Osteocyte (in vitro differentiated cells): ENCODE measurements at regions not wholly inside any gene's neighbourhood (a gene's known extent, or its start where the extent isn't known, plus 50 kb on each side); places are given as distances from the start of the nearest gene placed in this dataset.

Source experiments
- DNase-seq: peaks from one replicate; pipeline ENCODE4 v3.0.0; 2021; ENCODE audit warnings: mixed read lengths; ENCODE audit not compliant: unreplicated experiment; ENCODE audit errors: extremely low spot score
- H3K27ac Mint-ChIP-seq: one replicate; pipeline ENCODE4 v1.8.0; 2021; ENCODE audit warnings: mild to moderate bottlenecking, mixed read lengths; ENCODE audit not compliant: unreplicated experiment
- H3K27me3 Mint-ChIP-seq: one replicate; pipeline ENCODE4 v1.8.0; 2021; ENCODE audit warnings: mixed read lengths; ENCODE audit not compliant: unreplicated experiment
- H3K36me3 Mint-ChIP-seq: one replicate; pipeline ENCODE4 v1.8.0; 2021; ENCODE audit warnings: mixed read lengths; ENCODE audit not compliant: unreplicated experiment
- H3K4me1 Mint-ChIP-seq: one replicate; pipeline ENCODE4 v1.8.0; 2021; ENCODE audit warnings: mixed read lengths; ENCODE audit not compliant: unreplicated experiment
- H3K4me3 Mint-ChIP-seq: one replicate; pipeline ENCODE4 v1.8.0; 2021; ENCODE audit warnings: mild to moderate bottlenecking, moderate library complexity, mixed read lengths; ENCODE audit not compliant: unreplicated experiment
- H3K9me3 Mint-ChIP-seq: one replicate; pipeline ENCODE4 v1.8.0; 2021; ENCODE audit warnings: mixed read lengths; ENCODE audit not compliant: unreplicated experiment
- TF ChIP-seq, protein P1 (sequence below): fragments of 200-600 bp; sonication (generic); IDR thresholded peaks from 2 replicates; pipeline ENCODE4 v1.5.0; 2021; ENCODE audit warnings: antibody characterized with exemption, mild to moderate bottlenecking, moderate library complexity

DNA sequence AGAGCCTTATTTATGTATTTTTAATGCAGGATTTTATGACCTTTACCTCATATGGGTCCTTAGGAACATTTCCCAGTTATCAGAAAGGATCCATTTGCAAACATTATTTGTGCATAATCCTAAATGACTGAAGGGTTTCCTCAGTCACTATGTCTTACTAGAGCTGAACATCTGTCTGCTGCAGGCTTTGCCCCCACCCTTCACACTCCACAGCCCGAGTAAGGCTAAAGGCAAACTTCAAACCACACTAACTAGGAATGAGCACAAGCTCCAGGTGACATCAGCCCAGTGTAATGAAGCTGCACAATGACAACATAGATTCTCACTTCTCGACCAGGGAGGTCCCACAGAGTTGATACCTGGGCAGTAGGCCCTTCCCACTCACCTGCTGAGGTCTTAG, 491.3 kb upstream of the MKI67 start:
- Mint-ChIP-seq H3K27ac (no peak overlapping the region), H3K9me3 (peaks cover 24% of the 10 kb centered on the region), H3K4me1 (no peaks in the 10 kb centered on the region), H3K27me3 (no peaks in the 10 kb centered on the region), H3K36me3 (no peaks in the 10 kb centered on the region), H3K4me3 (no peak overlapping the region)
- DNase-seq: no peak
- TF ChIP-seq, protein P1, sequence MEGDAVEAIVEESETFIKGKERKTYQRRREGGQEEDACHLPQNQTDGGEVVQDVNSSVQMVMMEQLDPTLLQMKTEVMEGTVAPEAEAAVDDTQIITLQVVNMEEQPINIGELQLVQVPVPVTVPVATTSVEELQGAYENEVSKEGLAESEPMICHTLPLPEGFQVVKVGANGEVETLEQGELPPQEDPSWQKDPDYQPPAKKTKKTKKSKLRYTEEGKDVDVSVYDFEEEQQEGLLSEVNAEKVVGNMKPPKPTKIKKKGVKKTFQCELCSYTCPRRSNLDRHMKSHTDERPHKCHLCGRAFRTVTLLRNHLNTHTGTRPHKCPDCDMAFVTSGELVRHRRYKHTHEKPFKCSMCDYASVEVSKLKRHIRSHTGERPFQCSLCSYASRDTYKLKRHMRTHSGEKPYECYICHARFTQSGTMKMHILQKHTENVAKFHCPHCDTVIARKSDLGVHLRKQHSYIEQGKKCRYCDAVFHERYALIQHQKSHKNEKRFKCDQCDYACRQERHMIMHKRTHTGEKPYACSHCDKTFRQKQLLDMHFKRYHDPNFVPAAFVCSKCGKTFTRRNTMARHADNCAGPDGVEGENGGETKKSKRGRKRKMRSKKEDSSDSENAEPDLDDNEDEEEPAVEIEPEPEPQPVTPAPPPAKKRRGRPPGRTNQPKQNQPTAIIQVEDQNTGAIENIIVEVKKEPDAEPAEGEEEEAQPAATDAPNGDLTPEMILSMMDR: no peak

DNA sequence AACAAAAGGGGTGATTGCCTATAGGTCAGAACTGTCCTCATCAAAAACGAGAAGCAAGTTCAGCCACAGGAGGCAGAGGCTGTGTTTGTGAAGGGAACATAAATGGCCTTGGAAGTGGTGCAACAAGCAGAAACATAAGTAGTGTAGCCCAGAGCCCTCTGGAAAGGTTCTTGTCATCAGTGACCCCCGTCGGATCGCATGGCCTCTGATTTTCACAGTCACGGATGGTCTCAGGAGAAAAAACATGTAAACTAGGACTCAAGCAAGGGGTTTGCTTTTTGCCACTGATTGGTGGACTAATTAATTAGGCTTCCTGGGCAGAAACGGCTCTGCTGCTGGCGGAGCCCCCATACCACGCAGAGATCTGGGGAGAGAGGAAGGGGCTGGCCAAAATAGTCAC, 496.5 kb upstream of the MKI67 start:
- H3K36me3 Mint-ChIP-seq: no peaks in the 10 kb centered on the region
- no peaks in the 10 kb centered on the region for H3K27me3 Mint-ChIP-seq
- DNase-seq: peak; percentile 34
- no peaks in the 10 kb centered on the region for H3K4me1 Mint-ChIP-seq
- no peak overlapping the region for H3K27ac Mint-ChIP-seq
- TF ChIP-seq, protein P1: no peak
- peaks cover 44% of the 10 kb centered on the region for H3K9me3 Mint-ChIP-seq
- no peak overlapping the region for H3K4me3 Mint-ChIP-seq

DNA sequence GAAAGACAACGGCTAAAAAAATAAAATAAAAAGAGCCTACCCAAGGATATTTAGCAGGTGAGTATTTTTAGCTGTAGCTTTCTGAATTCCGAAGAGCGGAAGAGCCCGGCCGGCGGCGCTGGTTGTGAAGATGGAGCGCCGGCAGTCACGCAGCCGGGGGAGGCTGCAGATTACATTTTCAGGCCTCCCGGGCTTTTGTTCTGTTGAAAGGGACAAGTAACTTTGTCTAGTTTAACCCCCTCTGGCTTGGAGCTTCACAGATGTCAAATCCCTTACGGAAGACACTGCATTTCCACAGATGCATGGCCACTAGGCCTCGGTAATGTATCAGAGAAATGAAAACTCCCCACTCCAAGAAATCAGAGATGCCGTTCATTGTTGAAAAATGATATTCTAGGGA, 497.6 kb upstream of the MKI67 start:
- no peak for DNase-seq
- Mint-ChIP-seq H3K36me3 (no peaks in the 10 kb centered on the region), H3K27ac (no peak overlapping the region), H3K4me3 (no peak overlapping the region), H3K27me3 (no peaks in the 10 kb centered on the region), H3K9me3 (peaks cover 40% of the 10 kb centered on the region), H3K4me1 (no peaks in the 10 kb centered on the region)
- TF ChIP-seq, protein P1: no peak

DNA sequence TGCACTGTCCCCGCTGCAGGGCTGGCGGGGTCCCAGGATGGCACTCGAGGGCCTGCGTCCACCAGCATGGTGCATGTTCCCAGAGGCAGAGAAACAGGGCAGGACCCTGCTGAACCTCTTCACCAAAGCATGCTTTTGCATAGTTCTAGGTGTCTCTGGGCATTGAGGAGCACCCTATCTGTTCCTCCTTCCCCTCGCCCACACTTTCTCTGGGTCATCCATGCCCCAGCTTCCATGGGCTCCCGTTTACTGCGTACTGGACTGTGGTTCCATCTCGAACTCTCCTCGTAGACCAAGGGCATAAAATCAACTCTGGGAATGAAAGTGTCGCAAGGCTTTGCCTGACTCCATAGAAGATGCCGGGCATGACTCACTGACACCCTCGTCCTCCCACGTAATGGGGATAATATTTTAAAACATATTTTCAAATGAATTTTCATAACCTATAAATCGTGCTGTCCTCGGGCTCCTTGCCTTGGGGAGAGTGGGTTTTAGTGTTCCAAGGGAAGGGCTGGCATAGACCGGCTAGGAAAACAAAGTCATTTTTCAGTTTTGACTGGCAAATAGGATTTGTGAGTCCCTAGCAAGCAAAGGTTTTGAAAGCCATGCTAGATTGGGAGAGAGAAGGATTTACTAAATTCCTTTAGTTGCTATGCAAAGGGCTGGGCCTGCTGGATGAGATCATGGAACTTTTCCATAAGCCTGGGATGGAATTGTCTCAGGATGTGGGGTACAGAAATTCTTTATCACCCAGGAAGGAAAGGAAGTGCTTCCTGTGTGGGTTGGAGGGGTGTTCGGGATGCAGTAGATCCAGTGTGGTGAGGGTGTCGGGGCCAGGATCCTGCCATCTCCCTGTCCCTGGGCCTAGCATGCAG, 498.7 kb upstream of the MKI67 start:
- no peaks in the 10 kb centered on the region for H3K36me3 Mint-ChIP-seq
- H3K27ac Mint-ChIP-seq: no peak overlapping the region
- no peak for DNase-seq
- TF ChIP-seq, protein P1: no peak
- H3K4me1 Mint-ChIP-seq: no peaks in the 10 kb centered on the region
- H3K27me3 Mint-ChIP-seq: no peaks in the 10 kb centered on the region
- peaks cover 31% of the 10 kb centered on the region for H3K9me3 Mint-ChIP-seq
- H3K4me3 Mint-ChIP-seq: no peak overlapping the region

DNA sequence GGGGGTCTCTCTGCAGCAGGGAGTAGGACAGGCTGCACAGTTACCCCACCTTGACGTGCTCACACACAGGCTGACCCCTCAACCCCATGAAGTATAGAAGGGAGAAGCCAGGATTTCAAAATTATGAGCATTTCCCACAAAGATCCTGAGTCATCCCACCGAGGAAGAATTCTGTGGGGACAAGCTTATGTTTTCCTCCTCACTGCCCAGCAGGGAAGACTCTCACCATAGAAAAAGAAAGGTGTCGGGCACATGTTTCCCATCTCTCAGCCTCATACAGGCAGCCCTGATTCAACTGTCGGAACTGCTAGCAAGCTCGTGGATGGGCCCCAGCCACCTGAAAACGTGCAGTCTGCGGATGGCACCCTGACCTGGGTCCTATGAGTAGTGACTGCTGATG, 499.7 kb upstream of the MKI67 start:
- no peak for DNase-seq
- Mint-ChIP-seq H3K36me3 (no peaks in the 10 kb centered on the region), H3K9me3 (peaks cover 31% of the 10 kb centered on the region), H3K27me3 (no peaks in the 10 kb centered on the region), H3K27ac (no peak overlapping the region), H3K4me1 (no peaks in the 10 kb centered on the region), H3K4me3 (no peak overlapping the region)
- TF ChIP-seq, protein P1: no peak
